ENCODE measurements at regions not wholly inside any gene's neighbourhood (a gene's known extent, or its start where the extent isn't known, plus 50 kb on each side); places are given as distances from the start of the nearest gene placed in this dataset.
A peak's percentile ranks its signal among the peaks of the same experiment; 100 is the strongest.
"Not testable (repeated sequence)": the region's sequence is repeated elsewhere in the genome, so short reads cannot be mapped to it uniquely, and the experiment has no call there.

DNA sequence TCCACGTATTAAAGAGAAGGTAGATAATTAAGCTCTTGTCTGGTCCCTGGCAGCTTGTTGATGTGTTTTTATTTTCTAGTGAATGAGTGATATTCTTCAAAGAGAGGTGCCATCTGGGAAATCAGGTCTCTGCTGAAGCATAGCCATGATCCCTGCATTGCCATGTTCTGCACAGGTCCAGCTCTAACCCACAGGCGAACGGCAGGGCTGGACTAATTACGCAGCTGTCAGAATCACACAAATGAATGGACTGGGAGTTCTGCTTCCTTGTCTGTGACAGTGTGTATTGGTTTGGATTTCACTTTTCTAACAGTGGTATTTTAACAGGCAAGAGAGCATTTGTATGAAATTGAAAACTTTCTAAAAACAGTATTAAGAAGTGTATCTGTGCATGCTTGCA is 235.6 kb downstream of the FAT3 start:
- no peak for TF ChIP-seq LEF1 (IDR thresholded peaks at IDR 0.05; ENCODE audit: borderline replicate concordance)
- TF ChIP-seq HDGF (IDR thresholded peaks at IDR 0.05; ENCODE audit: borderline replicate concordance): no peak
- TF ChIP-seq ELF4 (IDR thresholded peaks at IDR 0.05): no peak
- no peak for TF ChIP-seq BHLHE40 (IDR thresholded peaks at IDR 0.05; ENCODE audit: borderline replicate concordance)
- TF ChIP-seq TARDBP (IDR thresholded peaks at IDR 0.05): no peak
- TF ChIP-seq FOXK2 (IDR thresholded peaks at IDR 0.05): no peak
- TF ChIP-seq ARNT (IDR thresholded peaks at IDR 0.05): no peak
- no peak for TF ChIP-seq NFRKB (IDR thresholded peaks at IDR 0.05)
- TF ChIP-seq SUZ12 (IDR thresholded peaks at IDR 0.05): no peak
- no peak for TF ChIP-seq CTBP1 (IDR thresholded peaks at IDR 0.05; ENCODE audit: borderline replicate concordance)
- TF ChIP-seq FOXM1 (IDR thresholded peaks at IDR 0.05; ENCODE audit: borderline replicate concordance): no peak
- TF ChIP-seq ZNF384 (IDR thresholded peaks at IDR 0.05): no peak
- no peak for TF ChIP-seq PKNOX1 (IDR thresholded peaks at IDR 0.05)
- TF ChIP-seq FOXA1 (IDR thresholded peaks at IDR 0.05): no peak
- no peak for TF ChIP-seq L3MBTL2 (conservative IDR thresholded peaks at IDR 0.05)
- no peak for TF ChIP-seq SP1 (IDR thresholded peaks at IDR 0.05)
- ChIA-PET POLR2A (no interaction called here), CTCF (no interaction called here)
- no peak for DNase-seq (ENCODE audit: extremely low spot score)

DNA sequence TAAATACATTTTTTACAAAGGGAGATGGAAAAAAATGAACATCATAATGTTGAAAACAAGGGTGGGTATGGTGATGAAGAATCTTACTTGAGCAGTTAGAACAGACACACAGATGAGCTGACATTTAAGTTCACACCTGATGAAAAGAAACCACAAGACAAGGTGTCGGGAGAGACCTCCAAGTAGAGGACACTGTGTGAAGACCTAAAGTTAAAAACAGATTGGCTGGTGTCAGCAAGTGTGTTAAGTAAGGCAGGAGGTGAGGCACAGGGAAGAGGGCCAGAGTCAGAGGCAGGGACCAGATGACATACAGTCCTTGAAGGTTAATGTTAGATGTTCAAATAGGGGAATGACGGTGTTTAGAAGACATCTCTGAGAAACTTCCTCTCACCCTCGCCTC is 236.8 kb downstream of the FAT3 start:
- POLR2A ChIA-PET: no interaction called here
- TF ChIP-seq ELF4 (IDR thresholded peaks at IDR 0.05) (no peak), SUZ12 (IDR thresholded peaks at IDR 0.05) (no peak), CTBP1 (IDR thresholded peaks at IDR 0.05; ENCODE audit: borderline replicate concordance) (no peak), SP1 (IDR thresholded peaks at IDR 0.05) (no peak), FOXK2 (IDR thresholded peaks at IDR 0.05) (no peak), PKNOX1 (IDR thresholded peaks at IDR 0.05) (no peak), FOXA1 (IDR thresholded peaks at IDR 0.05) (no peak), ZNF384 (IDR thresholded peaks at IDR 0.05) (no peak), FOXM1 (IDR thresholded peaks at IDR 0.05; ENCODE audit: borderline replicate concordance) (no peak), TARDBP (IDR thresholded peaks at IDR 0.05) (no peak), L3MBTL2 (conservative IDR thresholded peaks at IDR 0.05) (no peak), LEF1 (IDR thresholded peaks at IDR 0.05; ENCODE audit: borderline replicate concordance) (no peak), BHLHE40 (IDR thresholded peaks at IDR 0.05; ENCODE audit: borderline replicate concordance) (no peak), ARNT (IDR thresholded peaks at IDR 0.05) (no peak), NFRKB (IDR thresholded peaks at IDR 0.05) (no peak), HDGF (IDR thresholded peaks at IDR 0.05; ENCODE audit: borderline replicate concordance) (no peak)
- CTCF ChIA-PET: no interaction called here
- DNase-seq (ENCODE audit: extremely low spot score): no peak

GRCh38 chr11:92462821-92463220 is 238.2 kb downstream of the FAT3 start:
- ChIA-PET CTCF (no interaction called here), POLR2A (no interaction called here)

GRCh38 chr11:92464822-92465221 is 240.2 kb downstream of the FAT3 start:
- POLR2A ChIA-PET: no interaction called here
- TF ChIP-seq LEF1 (IDR thresholded peaks at IDR 0.05; ENCODE audit: borderline replicate concordance) (no peak), PKNOX1 (IDR thresholded peaks at IDR 0.05) (no peak), ELF4 (IDR thresholded peaks at IDR 0.05) (no peak), FOXM1 (IDR thresholded peaks at IDR 0.05; ENCODE audit: borderline replicate concordance) (no peak), FOXK2 (IDR thresholded peaks at IDR 0.05) (no peak), ZNF384 (IDR thresholded peaks at IDR 0.05) (no peak), TARDBP (IDR thresholded peaks at IDR 0.05) (no peak), NFRKB (IDR thresholded peaks at IDR 0.05) (no peak), BHLHE40 (IDR thresholded peaks at IDR 0.05; ENCODE audit: borderline replicate concordance) (no peak), SUZ12 (IDR thresholded peaks at IDR 0.05) (no peak), L3MBTL2 (conservative IDR thresholded peaks at IDR 0.05) (no peak), HDGF (IDR thresholded peaks at IDR 0.05; ENCODE audit: borderline replicate concordance) (no peak), ARNT (IDR thresholded peaks at IDR 0.05) (no peak)
- no peak for DNase-seq (ENCODE audit: extremely low spot score)
- CTCF ChIA-PET: no interaction called here

More at GRCh38 chr11:92462821-92463220, 238.2 kb downstream of the FAT3 start:
- no peak for DNase-seq (ENCODE audit: extremely low spot score)
- no peak for TF ChIP-seq TARDBP (IDR thresholded peaks at IDR 0.05)
- no peak for TF ChIP-seq BHLHE40 (IDR thresholded peaks at IDR 0.05; ENCODE audit: borderline replicate concordance)

DNA sequence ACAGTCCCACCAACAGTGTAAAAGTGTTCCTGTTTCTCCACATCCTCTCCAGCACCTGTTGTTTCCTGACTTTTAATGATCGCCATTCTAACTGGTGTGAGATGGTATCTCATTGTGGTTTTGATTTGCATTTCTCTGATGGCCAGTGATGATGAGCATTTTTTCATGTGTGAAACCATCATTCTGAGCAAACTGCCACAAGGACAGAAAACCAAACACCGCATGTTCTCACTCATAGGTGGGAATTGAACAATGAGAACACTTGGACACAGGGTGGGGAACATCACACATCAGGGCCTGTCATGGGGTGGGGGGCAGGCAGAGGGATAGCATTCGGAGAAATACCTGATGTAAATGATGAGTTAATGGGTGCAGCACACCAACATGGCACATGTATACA is 240.8 kb downstream of the FAT3 start:
- POLR2A ChIA-PET; CTCF ChIA-PET; DNase-seq (ENCODE audit: extremely low spot score): not testable (repeated sequence)

DNA sequence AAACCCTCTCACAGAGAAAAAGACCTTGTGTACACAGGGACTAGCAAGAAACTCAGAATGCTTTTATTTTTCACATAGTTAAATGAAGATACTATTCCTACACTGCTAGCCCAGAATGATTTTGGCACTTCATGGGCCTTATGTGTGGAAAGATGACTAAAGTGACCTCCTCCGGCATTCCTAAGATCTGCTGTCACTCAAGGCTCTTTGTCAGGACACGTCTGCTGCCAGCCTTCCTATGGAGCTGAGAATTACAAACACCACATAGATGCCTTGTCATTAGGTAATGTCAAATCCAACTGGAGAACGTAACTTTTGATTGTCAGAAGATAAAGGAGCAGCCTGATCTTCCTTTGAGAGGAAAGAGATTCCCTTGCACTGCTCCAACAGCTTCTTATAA is 249.1 kb downstream of the FAT3 start:
- TF ChIP-seq PKNOX1 (IDR thresholded peaks at IDR 0.05): peak; percentile 15; the same call in 1 of the 2 replicates
- no peak for TF ChIP-seq FOXM1 (IDR thresholded peaks at IDR 0.05; ENCODE audit: borderline replicate concordance)
- ChIA-PET POLR2A (no interaction called here), CTCF (no interaction called here)
- no peak for DNase-seq (ENCODE audit: extremely low spot score)

GRCh38 chr11:92475316-92475715 is 250.7 kb downstream of the FAT3 start:
- ChIA-PET POLR2A (no interaction called here), CTCF (no interaction called here)
- no peak for TF ChIP-seq BHLHE40 (IDR thresholded peaks at IDR 0.05; ENCODE audit: borderline replicate concordance)
- no peak for TF ChIP-seq FOXK2 (IDR thresholded peaks at IDR 0.05)
- TF ChIP-seq SP1 (IDR thresholded peaks at IDR 0.05): no peak
- TF ChIP-seq PKNOX1 (IDR thresholded peaks at IDR 0.05): no peak
- no peak for TF ChIP-seq NFRKB (IDR thresholded peaks at IDR 0.05)
- no peak for TF ChIP-seq LEF1 (IDR thresholded peaks at IDR 0.05; ENCODE audit: borderline replicate concordance)
- no peak for TF ChIP-seq SUZ12 (IDR thresholded peaks at IDR 0.05)
- no peak for TF ChIP-seq CTBP1 (IDR thresholded peaks at IDR 0.05; ENCODE audit: borderline replicate concordance)
- TF ChIP-seq FOXA1 (IDR thresholded peaks at IDR 0.05): no peak
- no peak for TF ChIP-seq ZNF384 (IDR thresholded peaks at IDR 0.05)
- TF ChIP-seq L3MBTL2 (conservative IDR thresholded peaks at IDR 0.05): no peak
- TF ChIP-seq ELF4 (IDR thresholded peaks at IDR 0.05): no peak
- no peak for TF ChIP-seq ARNT (IDR thresholded peaks at IDR 0.05)
- TF ChIP-seq TARDBP (IDR thresholded peaks at IDR 0.05): no peak
- no peak for TF ChIP-seq HDGF (IDR thresholded peaks at IDR 0.05; ENCODE audit: borderline replicate concordance)
- TF ChIP-seq FOXM1 (IDR thresholded peaks at IDR 0.05; ENCODE audit: borderline replicate concordance): no peak
- no peak for DNase-seq (ENCODE audit: extremely low spot score)

All from HEK293T (cell line).